Spleen (tissue), 7 donors: ENCODE measurements at regions not wholly inside any gene's neighbourhood (a gene's known extent, or its start where the extent isn't known, plus 50 kb on each side); places are given as distances from the start of the nearest gene placed in this dataset.

ENCODE experiments used
- CTCF ChIP-seq, 11 experiments: fragments of 200-600 bp in 7 of 11; fragments of 450-650 bp in 4 of 11; sonication (generic) in 4 of 11; IDR thresholded peaks in 8 of 11; conservative IDR thresholded peaks in 3 of 11; 1 replicate in 7 of 11; 2 replicates in 4 of 11; pipeline versions ENCODE4 v1.4.0 to v1.8.0; 2016 to 2021; ENCODE audit warnings: antibody characterized with exemption in 11 of 11, inconsistent platforms in 4 of 11, mild to moderate bottlenecking in 1 of 11
- POLR2AphosphoS5 ChIP-seq, 3 donors: sonication (generic); formaldehyde crosslinking; IDR thresholded peaks; one replicate each; pipeline ENCODE4 v1.5.1; 2017; ENCODE audit warnings: antibody characterized with exemption in 3 of 3
- donor health status: DM: no; HTN: no; CAD: no; lungs with moderate emphysema.
- donor health status: DM: no; HTN: no; CAD: no.
- donor health status: DM: no; HTN: no; CAD: no.

GRCh38 chr2:105675841-105676240 lies 68.9 kb upstream of the NCK2 start:
- no peak for TF ChIP-seq CTCF (IDR thresholded peaks at IDR 0.05 in 8 of 11, conservative IDR thresholded peaks at IDR 0.05 in 3 of 11)
- TF ChIP-seq POLR2AphosphoS5 (IDR thresholded peaks at IDR 0.05): no peak
